ENCODE measurements at regions not wholly inside any gene's neighbourhood (a gene's known extent, or its start where the extent isn't known, plus 50 kb on each side); places are given as distances from the start of the nearest gene placed in this dataset.

DNA sequence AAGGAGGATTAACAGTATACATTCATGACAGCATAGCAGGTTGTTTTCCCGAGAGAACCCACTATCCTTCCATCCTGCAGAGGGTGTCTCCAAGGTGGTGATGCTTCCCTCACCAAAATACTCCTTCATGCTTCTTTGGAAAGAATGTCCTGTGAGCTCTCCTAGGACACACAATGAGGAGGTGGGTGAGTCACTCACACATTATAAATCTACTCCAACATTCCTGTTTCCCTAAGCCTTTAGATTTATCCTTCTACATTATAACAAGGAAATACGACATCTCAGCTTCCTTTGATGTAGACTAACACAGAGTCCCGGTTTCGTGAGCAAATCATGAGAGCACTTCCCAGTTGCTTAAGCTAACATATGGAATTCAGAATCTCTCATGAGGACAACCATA is 689.7 kb upstream of the CELF2 start:
- H3K9ac ChIP-seq (ENCODE audit: low read length), result no peak overlapping the region
- H3K4me1 ChIP-seq (ENCODE audit: control insufficient read depth, insufficient read depth, low read length), result peaks cover 3% of the 10 kb centered on the region
- H3K9me3 ChIP-seq (ENCODE audit: control insufficient read depth, low read length), result no peaks in the 10 kb centered on the region
- H3K27me3 ChIP-seq (replicated peaks; ENCODE audit: control insufficient read depth, insufficient read depth, low read length), result no peaks in the 10 kb centered on the region
- DNase-seq (ENCODE audit: low read depth), result no peak
- no peak overlapping the region for H3K4me3 ChIP-seq (ENCODE audit: low read length)
- no peaks in the 10 kb centered on the region for H3K36me3 ChIP-seq (ENCODE audit: control insufficient read depth, insufficient read depth, low read length, severe bottlenecking)

DNA sequence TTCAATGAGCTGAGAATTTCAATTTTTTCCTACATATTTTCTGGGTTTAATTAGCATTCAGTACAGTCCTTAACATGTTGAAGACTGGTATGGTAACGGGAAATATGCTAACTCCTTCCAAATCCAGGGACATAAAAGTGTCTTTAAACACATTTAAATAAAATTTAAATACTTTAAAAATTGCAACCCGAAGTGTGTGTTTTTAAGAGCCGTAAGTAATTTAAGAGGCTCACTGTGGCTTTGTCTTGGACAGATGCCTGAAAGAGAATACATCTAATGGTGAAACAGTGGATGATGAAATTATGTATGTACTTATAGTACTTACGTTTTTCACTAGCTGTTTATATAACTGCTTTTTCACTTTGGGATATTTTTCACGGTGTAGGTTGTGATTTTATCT is 687.3 kb upstream of the CELF2 start:
- no peak for DNase-seq (ENCODE audit: low read depth)

DNA sequence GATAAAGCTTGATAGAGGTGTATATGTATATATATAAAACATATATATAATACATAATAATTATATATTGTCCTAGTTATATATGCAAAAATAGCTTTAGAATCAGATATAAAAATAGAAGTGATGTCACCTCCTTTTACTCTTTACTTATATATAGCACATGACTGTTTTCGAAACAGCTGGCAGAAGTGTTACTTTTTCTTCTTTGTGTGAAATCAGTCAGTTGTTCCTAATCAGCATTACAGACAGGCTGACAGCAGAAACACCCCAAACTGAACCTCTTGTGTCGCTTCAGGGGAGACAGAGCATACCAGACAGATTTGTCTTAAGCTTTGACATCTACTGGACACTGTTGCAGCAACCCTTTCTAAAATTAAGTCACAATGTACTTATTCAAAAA is 684.9 kb upstream of the CELF2 start:
- no peaks in the 10 kb centered on the region for H3K27me3 ChIP-seq (replicated peaks; ENCODE audit: control insufficient read depth, insufficient read depth, low read length)
- H3K4me3 ChIP-seq (ENCODE audit: low read length), result no peak overlapping the region
- H3K4me1 ChIP-seq (ENCODE audit: control insufficient read depth, insufficient read depth, low read length), result peaks cover 4% of the 10 kb centered on the region
- H3K9ac ChIP-seq (ENCODE audit: low read length), result no peak overlapping the region
- H3K36me3 ChIP-seq (ENCODE audit: control insufficient read depth, insufficient read depth, low read length, severe bottlenecking), result no peaks in the 10 kb centered on the region
- DNase-seq (ENCODE audit: low read depth), result no peak
- no peaks in the 10 kb centered on the region for H3K9me3 ChIP-seq (ENCODE audit: control insufficient read depth, low read length)

More for the DNA sequence above, 687.3 kb upstream of the CELF2 start:
- Histone ChIP-seq H3K4me1 (ENCODE audit: control insufficient read depth, insufficient read depth, low read length) (peaks cover 4% of the 10 kb centered on the region), H3K4me3 (ENCODE audit: low read length) (no peak overlapping the region), H3K27me3 (replicated peaks; ENCODE audit: control insufficient read depth, insufficient read depth, low read length) (no peaks in the 10 kb centered on the region), H3K9ac (ENCODE audit: low read length) (no peak overlapping the region), H3K9me3 (ENCODE audit: control insufficient read depth, low read length) (no peaks in the 10 kb centered on the region), H3K36me3 (ENCODE audit: control insufficient read depth, insufficient read depth, low read length, severe bottlenecking) (no peaks in the 10 kb centered on the region)

DNA sequence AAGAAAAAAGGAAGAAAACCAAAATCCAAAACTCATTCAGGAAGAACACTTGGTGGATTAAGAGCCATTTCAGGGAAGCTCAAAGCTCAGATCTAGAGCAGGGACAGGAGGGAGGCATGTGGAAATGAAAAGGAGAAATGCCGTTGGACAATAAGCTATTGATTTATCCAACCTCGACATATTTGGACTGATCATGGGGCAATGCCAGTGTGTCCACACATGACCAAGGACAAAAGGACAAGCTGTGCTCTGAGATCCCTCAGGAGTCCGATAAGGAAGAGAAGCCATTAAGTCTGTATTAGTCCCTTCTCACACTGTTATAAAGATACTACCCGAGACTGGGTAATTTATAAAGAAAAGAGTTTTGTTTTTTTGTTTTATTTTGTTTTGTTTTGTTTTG is 684.0 kb upstream of the CELF2 start:
- H3K27me3 ChIP-seq (replicated peaks; ENCODE audit: control insufficient read depth, insufficient read depth, low read length), result no peaks in the 10 kb centered on the region
- peaks cover 4% of the 10 kb centered on the region for H3K4me1 ChIP-seq (ENCODE audit: control insufficient read depth, insufficient read depth, low read length)
- no peak overlapping the region for H3K9ac ChIP-seq (ENCODE audit: low read length)
- no peak overlapping the region for H3K4me3 ChIP-seq (ENCODE audit: low read length)
- no peak for DNase-seq (ENCODE audit: low read depth)
- no peaks in the 10 kb centered on the region for H3K9me3 ChIP-seq (ENCODE audit: control insufficient read depth, low read length)
- no peaks in the 10 kb centered on the region for H3K36me3 ChIP-seq (ENCODE audit: control insufficient read depth, insufficient read depth, low read length, severe bottlenecking)

DNA sequence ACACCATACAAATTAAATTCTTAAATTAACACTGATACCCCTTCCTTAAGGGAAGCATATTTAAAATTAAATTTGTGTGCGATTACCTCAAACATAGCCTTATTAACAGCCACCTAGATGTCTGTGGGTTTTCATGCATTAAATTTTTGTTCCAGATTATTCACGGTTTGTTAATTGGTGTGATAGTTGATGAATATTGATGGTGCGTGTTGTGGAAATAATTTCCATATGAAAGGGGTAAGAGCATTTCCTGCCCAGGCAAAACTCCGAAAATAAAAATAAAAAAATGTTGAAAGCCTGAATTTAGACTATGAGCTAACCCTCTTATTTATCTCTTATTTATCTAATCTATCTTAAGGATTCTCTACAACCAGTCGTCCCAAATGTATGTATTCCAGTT is 679.3 kb upstream of the CELF2 start:
- no peak overlapping the region for H3K4me3 ChIP-seq (ENCODE audit: low read length)
- no peaks in the 10 kb centered on the region for H3K4me1 ChIP-seq (ENCODE audit: control insufficient read depth, insufficient read depth, low read length)
- H3K27me3 ChIP-seq (replicated peaks; ENCODE audit: control insufficient read depth, insufficient read depth, low read length), result no peaks in the 10 kb centered on the region
- DNase-seq (ENCODE audit: low read depth), result no peak
- no peaks in the 10 kb centered on the region for H3K9me3 ChIP-seq (ENCODE audit: control insufficient read depth, low read length)
- no peak overlapping the region for H3K9ac ChIP-seq (ENCODE audit: low read length)
- H3K36me3 ChIP-seq (ENCODE audit: control insufficient read depth, insufficient read depth, low read length, severe bottlenecking), result no peaks in the 10 kb centered on the region

DNA sequence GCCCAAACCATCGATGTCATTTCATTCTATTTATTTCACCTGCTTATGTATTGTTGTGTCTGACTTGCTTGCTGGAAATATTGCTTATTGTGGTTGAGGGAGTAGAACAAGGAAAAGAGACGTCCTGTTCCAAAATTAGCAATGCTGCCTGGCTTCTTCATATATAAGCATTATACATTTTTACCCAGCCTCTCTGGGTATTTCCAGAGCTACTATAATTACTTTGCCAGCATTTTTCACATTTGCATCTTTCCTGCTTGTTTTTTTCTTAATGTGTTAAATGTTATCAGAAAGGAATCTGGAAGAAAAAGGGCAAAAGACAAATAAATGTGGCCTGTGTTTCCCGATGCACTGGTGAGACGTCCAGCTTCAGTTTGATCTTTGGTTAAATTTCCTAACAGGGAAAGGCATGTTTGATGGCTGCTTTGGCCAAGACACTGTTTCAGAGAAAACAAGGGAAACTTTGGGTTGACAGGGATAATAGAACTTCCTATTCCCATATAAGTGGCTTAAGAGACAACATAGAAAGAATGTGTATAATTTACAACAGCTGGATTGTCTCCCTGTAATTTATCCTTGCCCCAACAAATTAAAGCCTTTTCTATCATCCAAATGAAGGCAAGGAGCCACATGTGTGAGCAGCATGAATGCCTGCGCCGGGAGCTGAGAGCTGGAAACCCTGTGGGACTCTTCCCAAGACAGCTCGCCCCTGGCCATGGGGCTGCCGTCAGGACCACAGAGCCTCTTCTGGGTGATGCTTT is 671.1 kb upstream of the CELF2 start:
- no peaks in the 10 kb centered on the region for H3K27me3 ChIP-seq (replicated peaks; ENCODE audit: control insufficient read depth, insufficient read depth, low read length)
- no peaks in the 10 kb centered on the region for H3K9me3 ChIP-seq (ENCODE audit: control insufficient read depth, low read length)
- H3K36me3 ChIP-seq (ENCODE audit: control insufficient read depth, insufficient read depth, low read length, severe bottlenecking), result no peaks in the 10 kb centered on the region
- H3K4me3 ChIP-seq (ENCODE audit: low read length), result no peak overlapping the region
- H3K9ac ChIP-seq (ENCODE audit: low read length), result no peak overlapping the region
- DNase-seq (ENCODE audit: low read depth), result no peak
- peaks cover 8% of the 10 kb centered on the region for H3K4me1 ChIP-seq (ENCODE audit: control insufficient read depth, insufficient read depth, low read length)

DNA sequence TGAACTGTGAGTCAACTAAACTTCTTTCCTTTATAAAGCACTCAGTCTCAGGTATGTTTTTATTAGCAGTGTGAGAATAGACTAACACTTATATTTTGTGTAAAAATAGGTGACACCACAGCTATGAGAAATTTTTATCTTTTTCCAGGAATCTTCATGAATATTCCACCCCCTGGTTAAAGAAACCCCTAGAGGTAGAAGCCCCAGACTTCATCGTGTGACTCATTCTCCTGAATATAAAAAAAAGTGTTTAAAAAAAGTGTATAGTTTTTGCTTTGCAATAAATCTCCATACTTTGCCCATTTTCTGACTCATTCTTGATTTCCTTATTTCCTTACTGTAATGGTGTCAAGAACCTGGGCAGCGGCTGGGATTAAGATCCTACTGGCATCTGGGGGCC is 667.6 kb upstream of the CELF2 start:
- H3K9ac ChIP-seq (ENCODE audit: low read length), result no peak overlapping the region
- no peaks in the 10 kb centered on the region for H3K36me3 ChIP-seq (ENCODE audit: control insufficient read depth, insufficient read depth, low read length, severe bottlenecking)
- H3K4me3 ChIP-seq (ENCODE audit: low read length), result no peak overlapping the region
- no peak for DNase-seq (ENCODE audit: low read depth)
- H3K9me3 ChIP-seq (ENCODE audit: control insufficient read depth, low read length), result no peaks in the 10 kb centered on the region
- peaks cover 8% of the 10 kb centered on the region for H3K4me1 ChIP-seq (ENCODE audit: control insufficient read depth, insufficient read depth, low read length)
- H3K27me3 ChIP-seq (replicated peaks; ENCODE audit: control insufficient read depth, insufficient read depth, low read length), result no peaks in the 10 kb centered on the region

DNA sequence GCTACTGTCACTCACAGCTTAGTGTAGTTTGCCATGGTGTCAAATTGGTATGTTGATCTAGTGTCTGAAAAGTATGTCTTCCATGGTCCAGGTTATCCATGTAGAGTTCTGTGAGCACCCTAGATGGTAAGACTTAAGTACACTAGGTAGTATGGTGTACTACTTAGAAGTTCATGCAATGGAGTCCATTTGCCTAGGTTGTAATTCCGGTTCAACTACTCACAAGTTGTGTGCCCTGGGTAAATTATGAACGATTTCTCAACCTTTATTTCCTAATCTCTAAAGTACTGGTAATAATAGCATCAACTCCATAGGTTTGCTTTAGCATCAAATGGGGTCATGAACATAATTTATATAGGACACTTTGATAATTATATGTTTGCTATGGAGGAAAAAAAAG is 666.2 kb upstream of the CELF2 start:
- Histone ChIP-seq H3K4me1 (ENCODE audit: control insufficient read depth, insufficient read depth, low read length) (peaks cover 6% of the 10 kb centered on the region), H3K4me3 (ENCODE audit: low read length) (no peak overlapping the region), H3K9me3 (ENCODE audit: control insufficient read depth, low read length) (no peaks in the 10 kb centered on the region), H3K27me3 (replicated peaks; ENCODE audit: control insufficient read depth, insufficient read depth, low read length) (no peaks in the 10 kb centered on the region), H3K9ac (ENCODE audit: low read length) (no peak overlapping the region), H3K36me3 (ENCODE audit: control insufficient read depth, insufficient read depth, low read length, severe bottlenecking) (no peaks in the 10 kb centered on the region)
- no peak for DNase-seq (ENCODE audit: low read depth)

DNA sequence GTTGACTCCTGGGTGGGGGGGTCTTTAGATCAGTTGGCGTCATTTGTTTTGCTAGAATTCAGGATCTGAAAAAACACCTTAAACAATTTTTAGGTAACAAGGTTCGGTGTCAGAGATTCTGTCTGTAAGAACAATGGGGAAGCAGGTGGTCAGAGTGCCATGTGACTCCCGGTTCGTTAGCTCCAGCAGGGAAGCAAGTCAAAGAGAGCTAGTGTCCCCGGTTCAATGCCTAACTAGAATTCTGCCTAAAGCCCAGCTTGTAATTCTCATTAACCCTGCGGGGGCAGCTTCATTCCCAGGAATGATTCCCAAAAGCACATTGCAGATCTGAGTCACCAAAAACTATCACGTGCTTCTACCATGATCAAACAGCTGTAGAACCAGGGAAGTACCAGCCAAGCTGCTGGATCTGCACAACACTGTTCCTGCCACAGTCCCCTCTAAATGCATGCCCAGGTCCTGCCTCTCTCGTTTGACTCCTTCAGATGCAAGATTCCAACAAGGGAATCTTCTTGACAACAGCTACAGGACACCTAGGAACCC is 664.3 kb upstream of the CELF2 start:
- Histone ChIP-seq H3K4me3 (ENCODE audit: low read length) (no peak overlapping the region), H3K36me3 (ENCODE audit: control insufficient read depth, insufficient read depth, low read length, severe bottlenecking) (no peaks in the 10 kb centered on the region), H3K9me3 (ENCODE audit: control insufficient read depth, low read length) (peaks cover 2% of the 10 kb centered on the region), H3K9ac (ENCODE audit: low read length) (no peak overlapping the region), H3K27me3 (replicated peaks; ENCODE audit: control insufficient read depth, insufficient read depth, low read length) (no peaks in the 10 kb centered on the region), H3K4me1 (ENCODE audit: control insufficient read depth, insufficient read depth, low read length) (no peaks in the 10 kb centered on the region)
- DNase-seq (ENCODE audit: low read depth), result no peak

DNA sequence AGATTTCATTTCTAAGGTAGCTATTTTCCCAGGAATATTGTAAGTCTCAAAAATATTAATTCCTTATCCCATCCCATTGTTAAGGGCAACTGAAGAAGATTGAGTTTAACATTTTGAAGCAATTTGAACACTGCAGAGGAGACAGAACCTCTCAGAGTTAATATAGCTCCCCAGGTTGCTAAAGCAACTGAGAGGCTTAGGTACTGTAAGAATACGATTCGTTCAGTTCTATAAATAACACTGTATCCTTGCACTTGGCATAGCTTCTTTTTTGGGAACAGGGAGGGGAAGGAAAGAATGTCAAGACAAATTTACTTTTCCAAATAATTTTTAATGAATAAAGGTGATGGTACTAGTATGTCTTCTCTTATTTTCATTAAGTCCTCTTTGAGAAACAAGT is 658.4 kb upstream of the CELF2 start:
- peaks cover 5% of the 10 kb centered on the region for H3K9me3 ChIP-seq (ENCODE audit: control insufficient read depth, low read length)

DNA sequence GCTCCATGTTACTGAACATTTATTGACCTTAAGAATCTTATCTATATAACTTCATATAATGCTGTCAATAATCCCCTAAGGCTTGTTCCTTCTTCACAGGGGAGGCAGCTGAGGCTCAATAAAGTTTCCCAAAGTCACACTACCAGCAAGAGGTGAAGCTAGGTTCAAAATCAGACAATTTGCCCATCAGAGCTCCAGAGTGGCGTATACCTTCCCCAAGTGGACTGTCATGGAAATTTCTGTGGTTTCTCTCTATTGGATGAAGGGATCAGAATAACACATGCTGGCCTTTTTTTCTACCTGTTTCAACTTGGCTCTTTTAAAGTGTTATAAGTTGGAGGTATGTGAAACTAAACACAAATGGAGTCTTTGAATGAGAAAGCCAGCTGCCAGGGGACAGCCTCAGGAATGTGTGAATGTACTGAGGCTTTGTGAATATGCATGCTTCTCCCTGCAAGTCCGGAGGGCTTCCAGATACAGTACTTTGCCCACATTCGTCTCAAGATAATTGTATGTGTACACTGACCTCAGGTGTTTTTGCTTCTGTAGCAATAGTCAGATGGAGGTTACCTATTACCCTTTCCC is 656.3 kb upstream of the CELF2 start:
- no peak for DNase-seq (ENCODE audit: low read depth)
- no peaks in the 10 kb centered on the region for H3K27me3 ChIP-seq (replicated peaks; ENCODE audit: control insufficient read depth, insufficient read depth, low read length)
- H3K4me1 ChIP-seq (ENCODE audit: control insufficient read depth, insufficient read depth, low read length), result no peaks in the 10 kb centered on the region
- peaks cover 5% of the 10 kb centered on the region for H3K9me3 ChIP-seq (ENCODE audit: control insufficient read depth, low read length)
- H3K4me3 ChIP-seq (ENCODE audit: low read length), result no peak overlapping the region
- no peak overlapping the region for H3K9ac ChIP-seq (ENCODE audit: low read length)
- no peaks in the 10 kb centered on the region for H3K36me3 ChIP-seq (ENCODE audit: control insufficient read depth, insufficient read depth, low read length, severe bottlenecking)

More for the DNA sequence above, 658.4 kb upstream of the CELF2 start:
- Histone ChIP-seq H3K27me3 (replicated peaks; ENCODE audit: control insufficient read depth, insufficient read depth, low read length) (no peaks in the 10 kb centered on the region), H3K4me1 (ENCODE audit: control insufficient read depth, insufficient read depth, low read length) (no peaks in the 10 kb centered on the region), H3K36me3 (ENCODE audit: control insufficient read depth, insufficient read depth, low read length, severe bottlenecking) (no peaks in the 10 kb centered on the region), H3K9ac (ENCODE audit: low read length) (no peak overlapping the region), H3K4me3 (ENCODE audit: low read length) (no peak overlapping the region)
- DNase-seq (ENCODE audit: low read depth), result no peak
